ENCODE measurements at regions not wholly inside any gene's neighbourhood (a gene's known extent, or its start where the extent isn't known, plus 50 kb on each side); places are given as distances from the start of the nearest gene placed in this dataset.

DNA sequence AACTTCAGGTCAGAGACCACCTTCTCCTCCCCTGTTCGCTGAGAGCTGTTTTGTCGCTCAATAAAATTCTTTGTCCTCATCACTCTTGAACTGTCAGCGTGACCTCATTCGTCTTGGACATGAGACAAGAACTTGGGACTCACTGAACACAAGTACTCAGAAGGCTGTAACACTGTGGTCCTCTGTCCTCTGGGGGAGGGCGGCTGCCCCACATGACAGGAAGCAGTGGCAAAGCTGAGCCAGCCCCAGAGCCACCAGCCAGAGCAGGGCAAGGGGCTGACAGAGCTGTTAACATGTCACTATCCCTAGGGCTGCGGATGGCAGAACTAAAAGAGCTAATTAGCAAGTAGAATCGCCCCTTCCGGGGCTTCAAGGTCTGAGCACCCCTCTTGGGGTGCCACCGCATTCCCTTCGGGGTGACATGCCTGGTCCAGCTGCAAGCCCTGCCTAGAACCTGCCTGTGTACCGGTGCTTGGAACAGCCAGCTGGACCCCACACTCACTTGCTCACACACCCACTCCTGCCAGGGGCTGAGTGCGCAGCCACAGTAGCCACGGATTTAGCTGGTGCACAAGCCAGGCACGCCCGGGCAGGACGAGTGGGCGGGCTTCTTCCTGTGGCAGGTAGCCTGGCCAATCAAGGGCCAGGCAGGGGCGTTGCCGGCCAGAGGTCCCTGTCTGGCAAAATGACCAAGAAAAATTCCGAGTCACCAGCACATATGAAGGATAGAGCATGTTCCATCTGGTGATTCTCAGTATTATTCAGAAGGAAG lies 648.6 kb upstream of the AGA start:
- DNase-seq (ENCODE audit: low read depth, low spot score): no peak
- H3K9me3 ChIP-seq (ENCODE audit: insufficient read depth, low read length): no peaks in the 10 kb centered on the region
- no peak overlapping the region for H3K4me3 ChIP-seq (ENCODE audit: insufficient read length, low read depth)
- H3K9ac ChIP-seq (ENCODE audit: insufficient read length, low read depth): no peak overlapping the region
- TF ChIP-seq ZNF274 (IDR thresholded peaks at IDR 0.05; ENCODE audit: low read depth, low read length): no peak
- TF ChIP-seq YY1 (IDR thresholded peaks at IDR 0.05; ENCODE audit: insufficient read depth, insufficient read length): no peak
- TF ChIP-seq SUZ12 (IDR thresholded peaks at IDR 0.05; ENCODE audit: extremely low read depth, insufficient read depth, insufficient read length): no peak
- H3K36me3 ChIP-seq (ENCODE audit: insufficient read depth, insufficient read length, low read length): no peaks in the 10 kb centered on the region
- no peaks in the 10 kb centered on the region for H3K4me1 ChIP-seq (ENCODE audit: insufficient read depth, insufficient read length)
- H3K27me3 ChIP-seq (ENCODE audit: insufficient read depth, insufficient read length): no peaks in the 10 kb centered on the region

DNA sequence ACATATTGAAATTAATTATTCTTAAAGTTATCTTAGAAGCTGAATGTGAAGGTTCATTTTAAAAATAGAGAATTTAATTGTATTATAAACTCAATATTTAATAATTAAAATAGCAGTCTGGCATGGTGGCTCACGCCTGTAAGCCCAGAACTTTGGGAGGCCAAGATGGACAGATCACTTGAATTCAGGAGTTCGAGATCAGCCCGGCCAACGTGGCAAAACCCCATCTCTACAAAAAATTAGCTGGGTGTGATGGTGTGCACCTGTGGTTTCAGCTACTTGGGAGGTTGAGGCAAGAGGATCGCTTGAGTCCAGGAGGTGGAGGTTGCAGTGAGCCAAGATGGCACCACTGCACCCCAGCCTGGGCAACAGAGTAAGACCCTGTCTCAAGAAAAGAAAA lies 659.9 kb upstream of the AGA start:
- no peak overlapping the region for H3K4me3 ChIP-seq (ENCODE audit: insufficient read length, low read depth)
- no peak overlapping the region for H3K9ac ChIP-seq (ENCODE audit: insufficient read length, low read depth)
- no peaks in the 10 kb centered on the region for H3K27me3 ChIP-seq (ENCODE audit: insufficient read depth, insufficient read length)
- DNase-seq (ENCODE audit: low read depth, low spot score): no peak
- H3K36me3 ChIP-seq (ENCODE audit: insufficient read depth, insufficient read length, low read length): no peaks in the 10 kb centered on the region
- H3K4me1 ChIP-seq (ENCODE audit: insufficient read depth, insufficient read length): no peaks in the 10 kb centered on the region
- no peaks in the 10 kb centered on the region for H3K9me3 ChIP-seq (ENCODE audit: insufficient read depth, low read length)
- TF ChIP-seq SUZ12 (IDR thresholded peaks at IDR 0.05; ENCODE audit: extremely low read depth, insufficient read depth, insufficient read length) (no peak), ZNF274 (IDR thresholded peaks at IDR 0.05; ENCODE audit: low read depth, low read length) (no peak), YY1 (IDR thresholded peaks at IDR 0.05; ENCODE audit: insufficient read depth, insufficient read length) (no peak)

DNA sequence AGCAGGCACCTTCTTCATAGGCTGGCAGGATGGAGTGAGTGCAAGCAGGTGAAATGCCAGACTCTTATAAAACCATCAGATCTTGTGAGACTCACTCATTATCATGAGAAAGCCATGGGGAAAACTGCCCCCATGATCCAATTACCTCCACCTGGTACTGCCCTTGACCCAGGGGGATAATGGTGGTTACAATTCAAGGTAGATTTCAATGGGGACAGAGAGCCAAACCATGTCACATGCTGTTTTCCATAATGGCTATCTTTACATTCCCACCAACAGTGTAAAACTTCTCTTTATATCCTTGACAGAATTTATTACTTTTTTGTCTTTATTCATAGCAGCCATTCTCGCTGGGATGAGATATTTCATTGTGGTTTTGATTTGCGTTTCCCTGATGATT lies 663.0 kb upstream of the AGA start:
- no peak overlapping the region for H3K9ac ChIP-seq (ENCODE audit: insufficient read length, low read depth)
- no peaks in the 10 kb centered on the region for H3K27me3 ChIP-seq (ENCODE audit: insufficient read depth, insufficient read length)
- DNase-seq (ENCODE audit: low read depth, low spot score): no peak
- H3K9me3 ChIP-seq (ENCODE audit: insufficient read depth, low read length): no peaks in the 10 kb centered on the region
- no peaks in the 10 kb centered on the region for H3K4me1 ChIP-seq (ENCODE audit: insufficient read depth, insufficient read length)
- H3K4me3 ChIP-seq (ENCODE audit: insufficient read length, low read depth): no peak overlapping the region
- H3K36me3 ChIP-seq (ENCODE audit: insufficient read depth, insufficient read length, low read length): no peaks in the 10 kb centered on the region
- no peak for TF ChIP-seq YY1 (IDR thresholded peaks at IDR 0.05; ENCODE audit: insufficient read depth, insufficient read length)
- TF ChIP-seq SUZ12 (IDR thresholded peaks at IDR 0.05; ENCODE audit: extremely low read depth, insufficient read depth, insufficient read length): no peak
- TF ChIP-seq ZNF274 (IDR thresholded peaks at IDR 0.05; ENCODE audit: low read depth, low read length): no peak

DNA sequence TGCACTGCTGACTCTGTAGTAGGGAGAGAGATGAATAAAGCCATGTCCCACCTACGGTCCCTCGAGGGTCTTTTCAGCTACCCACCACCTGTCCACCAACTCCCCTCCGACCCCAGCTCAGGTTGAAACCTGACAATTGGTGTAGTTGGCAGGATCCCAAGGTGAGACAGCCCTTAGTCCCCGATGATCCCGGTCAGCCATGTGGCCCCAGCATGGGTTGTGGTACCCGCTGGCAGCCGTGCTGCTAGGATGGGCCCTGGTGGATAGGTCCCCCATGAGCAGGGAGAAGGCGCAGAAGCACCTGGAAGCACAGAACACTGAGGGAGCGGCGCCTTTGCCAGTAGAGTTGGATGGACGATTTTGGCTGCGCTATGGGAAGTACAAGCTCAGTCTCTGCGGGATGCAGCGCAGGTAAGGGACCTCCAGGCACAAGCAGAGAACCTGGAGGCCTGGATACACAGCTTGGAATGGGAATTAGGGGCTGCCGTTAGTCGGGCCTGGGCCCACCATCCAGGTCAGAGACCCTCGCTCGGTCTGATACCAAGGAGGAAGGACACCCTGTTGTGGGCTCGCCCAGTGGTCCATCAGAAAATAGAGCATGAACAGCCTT lies 694.6 kb upstream of the AGA start:
- Histone ChIP-seq H3K9ac (ENCODE audit: insufficient read length, low read depth) (no peak overlapping the region), H3K36me3 (ENCODE audit: insufficient read depth, insufficient read length, low read length) (no peaks in the 10 kb centered on the region), H3K4me1 (ENCODE audit: insufficient read depth, insufficient read length) (no peaks in the 10 kb centered on the region), H3K4me3 (ENCODE audit: insufficient read length, low read depth) (no peak overlapping the region), H3K27me3 (ENCODE audit: insufficient read depth, insufficient read length) (no peaks in the 10 kb centered on the region), H3K9me3 (ENCODE audit: insufficient read depth, low read length) (no peaks in the 10 kb centered on the region)
- no peak for DNase-seq (ENCODE audit: low read depth, low spot score)
- TF ChIP-seq ZNF274 (IDR thresholded peaks at IDR 0.05; ENCODE audit: low read depth, low read length) (no peak), YY1 (IDR thresholded peaks at IDR 0.05; ENCODE audit: insufficient read depth, insufficient read length) (no peak)

DNA sequence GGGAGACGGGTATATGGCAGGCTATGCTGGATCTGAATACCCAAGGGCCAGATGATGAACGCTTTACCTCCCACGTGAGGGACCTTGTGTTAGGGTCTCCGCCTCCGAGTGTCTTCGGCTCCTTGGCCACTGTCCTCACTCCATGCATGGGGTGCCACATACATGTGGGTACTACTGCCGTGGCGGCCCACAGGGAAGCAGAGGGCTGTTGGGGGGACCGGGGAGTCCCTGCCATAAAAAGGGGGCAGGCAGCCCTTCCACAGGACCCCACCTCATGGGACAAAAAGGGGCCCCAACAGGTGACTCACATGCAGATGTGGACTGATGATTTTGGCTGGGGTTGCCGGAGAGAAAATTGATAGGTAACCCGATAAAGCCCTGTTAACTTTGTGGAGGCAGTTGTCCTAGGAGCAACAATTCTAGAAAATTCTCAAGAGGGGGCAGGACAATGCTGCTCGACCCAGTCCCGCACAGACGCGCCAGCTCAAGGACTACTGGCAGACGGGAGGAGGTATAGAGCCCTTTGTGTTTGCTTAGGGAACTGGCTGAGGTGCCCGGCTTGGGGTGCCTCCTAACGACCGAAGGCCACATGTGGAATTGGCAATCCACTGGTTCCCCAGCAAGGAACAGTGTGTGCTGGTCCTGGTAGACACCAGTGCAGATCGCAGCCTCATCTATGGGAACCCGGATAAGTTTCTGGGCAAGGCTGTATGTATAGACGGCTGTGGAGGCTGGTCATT lies 695.7 kb upstream of the AGA start:
- H3K9ac ChIP-seq (ENCODE audit: insufficient read length, low read depth): no peak overlapping the region
- H3K9me3 ChIP-seq (ENCODE audit: insufficient read depth, low read length): no peaks in the 10 kb centered on the region
- no peaks in the 10 kb centered on the region for H3K27me3 ChIP-seq (ENCODE audit: insufficient read depth, insufficient read length)
- TF ChIP-seq ZNF274 (IDR thresholded peaks at IDR 0.05; ENCODE audit: low read depth, low read length) (no peak), SUZ12 (IDR thresholded peaks at IDR 0.05; ENCODE audit: extremely low read depth, insufficient read depth, insufficient read length) (no peak), YY1 (IDR thresholded peaks at IDR 0.05; ENCODE audit: insufficient read depth, insufficient read length) (no peak)
- H3K4me3 ChIP-seq (ENCODE audit: insufficient read length, low read depth): no peak overlapping the region
- DNase-seq (ENCODE audit: low read depth, low spot score): no peak
- no peaks in the 10 kb centered on the region for H3K4me1 ChIP-seq (ENCODE audit: insufficient read depth, insufficient read length)
- H3K36me3 ChIP-seq (ENCODE audit: insufficient read depth, insufficient read length, low read length): no peaks in the 10 kb centered on the region

DNA sequence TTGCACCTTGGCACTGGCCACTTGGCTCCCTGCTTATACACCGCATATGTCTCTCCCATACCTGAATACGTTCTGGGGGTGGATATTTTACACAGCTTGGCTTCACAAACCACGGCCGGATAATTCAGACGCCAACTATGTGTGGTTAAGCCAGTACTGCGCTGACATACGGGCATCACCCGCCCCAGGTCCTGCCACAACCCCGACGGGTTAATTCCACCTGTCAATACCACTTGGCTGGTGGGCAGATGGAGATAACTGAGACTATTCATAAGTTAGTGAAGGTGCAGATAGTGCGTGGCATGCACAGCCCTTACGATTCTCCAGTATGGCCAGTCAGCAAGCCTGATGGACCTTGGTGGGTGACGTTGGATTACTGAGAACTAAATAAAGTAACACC lies 696.3 kb upstream of the AGA start:
- no peak for DNase-seq (ENCODE audit: low read depth, low spot score)
- no peak overlapping the region for H3K9ac ChIP-seq (ENCODE audit: insufficient read length, low read depth)
- H3K4me1 ChIP-seq (ENCODE audit: insufficient read depth, insufficient read length): no peaks in the 10 kb centered on the region
- no peaks in the 10 kb centered on the region for H3K36me3 ChIP-seq (ENCODE audit: insufficient read depth, insufficient read length, low read length)
- H3K4me3 ChIP-seq (ENCODE audit: insufficient read length, low read depth): no peak overlapping the region
- no peak for TF ChIP-seq SUZ12 (IDR thresholded peaks at IDR 0.05; ENCODE audit: extremely low read depth, insufficient read depth, insufficient read length)
- no peak for TF ChIP-seq YY1 (IDR thresholded peaks at IDR 0.05; ENCODE audit: insufficient read depth, insufficient read length)
- TF ChIP-seq ZNF274 (IDR thresholded peaks at IDR 0.05; ENCODE audit: low read depth, low read length): no peak
- no peaks in the 10 kb centered on the region for H3K27me3 ChIP-seq (ENCODE audit: insufficient read depth, insufficient read length)
- no peaks in the 10 kb centered on the region for H3K9me3 ChIP-seq (ENCODE audit: insufficient read depth, low read length)

DNA sequence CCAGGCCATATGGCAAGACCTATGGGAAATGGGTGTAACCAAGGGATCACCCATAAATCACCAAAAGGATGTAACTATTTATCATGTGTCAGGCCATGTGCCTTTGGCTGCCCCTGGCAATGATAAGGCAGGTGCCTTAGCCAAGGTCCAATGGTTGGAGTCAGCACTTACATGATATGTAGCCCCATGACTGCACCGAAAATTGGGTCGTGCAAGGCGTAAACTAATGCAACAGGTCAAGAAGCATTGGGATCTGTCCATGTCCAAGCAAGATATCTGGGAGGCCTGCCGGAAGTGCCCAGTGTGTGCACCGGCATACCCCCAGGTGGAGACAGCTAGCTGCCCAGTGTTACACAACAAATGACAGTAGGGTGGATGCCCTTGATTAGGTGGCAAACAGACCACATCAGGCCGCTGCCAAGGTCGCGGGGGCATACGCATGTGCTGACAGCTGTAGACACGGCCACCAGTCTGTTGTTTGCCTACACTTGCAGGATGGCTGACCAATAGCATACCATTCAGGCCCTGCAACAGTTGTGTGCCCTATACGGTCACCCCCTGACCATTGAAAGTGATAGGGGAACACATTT lies 698.2 kb upstream of the AGA start:
- H3K4me1 ChIP-seq (ENCODE audit: insufficient read depth, insufficient read length): no peaks in the 10 kb centered on the region
- no peak for TF ChIP-seq YY1 (IDR thresholded peaks at IDR 0.05; ENCODE audit: insufficient read depth, insufficient read length)
- TF ChIP-seq ZNF274 (IDR thresholded peaks at IDR 0.05; ENCODE audit: low read depth, low read length): no peak
- TF ChIP-seq SUZ12 (IDR thresholded peaks at IDR 0.05; ENCODE audit: extremely low read depth, insufficient read depth, insufficient read length): no peak
- no peak for DNase-seq (ENCODE audit: low read depth, low spot score)
- H3K4me3 ChIP-seq (ENCODE audit: insufficient read length, low read depth): no peak overlapping the region
- H3K36me3 ChIP-seq (ENCODE audit: insufficient read depth, insufficient read length, low read length): no peaks in the 10 kb centered on the region
- H3K9me3 ChIP-seq (ENCODE audit: insufficient read depth, low read length): no peaks in the 10 kb centered on the region
- H3K9ac ChIP-seq (ENCODE audit: insufficient read length, low read depth): no peak overlapping the region
- no peaks in the 10 kb centered on the region for H3K27me3 ChIP-seq (ENCODE audit: insufficient read depth, insufficient read length)

Measured in NT2/D1 (cell line).